Suppressor macrophage treated with lipopolysaccharide for 1 hour (primary cell): ENCODE measurements at regions not wholly inside any gene's neighbourhood (a gene's known extent, or its start where the extent isn't known, plus 50 kb on each side); places are given as distances from the start of the nearest gene placed in this dataset.
"Not testable (repeated sequence)": the region's sequence is repeated elsewhere in the genome, so short reads cannot be mapped to it uniquely, and the experiment has no call there.

Experiments used
- DNase-seq, 3 donors: peaks; one replicate each; pipeline ENCODE4 v3.0.0-alpha.2; 2020 to 2022

GRCh38 chr3:190984502-190985244 is 122.2 kb upstream of the GMNC start:
- DNase-seq = no peak

- peak in 2 of 3 donors; percentile 20 to 22 for DNase-seq
These were observed 121.4 kb upstream of the GMNC start for GRCh38 chr3:190983875-190984274.

- DNase-seq = no peak
These were observed 111.3 kb upstream of the GMNC start for GRCh38 chr3:190973771-190974170.

- no peak for DNase-seq
These were observed 110.4 kb upstream of the GMNC start for GRCh38 chr3:190972840-190973270.

GRCh38 chr3:190972196-190972595 is 109.7 kb upstream of the GMNC start:
- no peak for DNase-seq

GRCh38 chr3:190970560-190970959 is 108.1 kb upstream of the GMNC start:
- DNase-seq = no peak

GRCh38 chr3:190968616-190969015 is 106.1 kb upstream of the GMNC start:
- DNase-seq = no peak

- not testable (repeated sequence) for DNase-seq
These were observed 102.4 kb upstream of the GMNC start for GRCh38 chr3:190964931-190965330.

- no peak for DNase-seq
These were observed 96.6 kb upstream of the GMNC start for GRCh38 chr3:190959077-190959476.

- DNase-seq = no peak
These were observed 79.3 kb upstream of the GMNC start for GRCh38 chr3:190941694-190942260.

GRCh38 chr3:190934616-190935015 is 72.1 kb upstream of the GMNC start:
- DNase-seq = not testable (repeated sequence)

- DNase-seq = no peak
These were observed 64.1 kb upstream of the GMNC start for GRCh38 chr3:190926619-190927018.

- no peak for DNase-seq
These were observed 50.2 kb upstream of the GMNC start for GRCh38 chr3:190912736-190913135.
